Astrocyte of the spinal cord (primary cell): ENCODE measurements at regions not wholly inside any gene's neighbourhood (a gene's known extent, or its start where the extent isn't known, plus 50 kb on each side); places are given as distances from the start of the nearest gene placed in this dataset.
"Not testable (repeated sequence)": the region's sequence is repeated elsewhere in the genome, so short reads cannot be mapped to it uniquely, and the experiment has no call there.

Experiments used
- DNase-seq: peaks from one replicate; pipeline ENCODE4 v3.0.0; 2011; ENCODE audit warnings: low read depth, low spot score
- H3K4me3 ChIP-seq: 2 replicates; pipeline ENCODE4 v1.5.1; 2011; ENCODE audit warnings: low read depth, mild to moderate bottlenecking, low read length, moderate library complexity
- in situ Hi-C: cut with HindIII; loops from 2 replicates; pipeline ENCODE4 v1.10.0; 2017; ENCODE audit warnings: low sequenced_read_pairs
- TF ChIP-seq, protein P1 (sequence below): IDR thresholded peaks from 2 replicates; pipeline ENCODE4 v1.5.1; 2012; ENCODE audit warnings: low read depth, mild to moderate bottlenecking, low read length, inconsistent platforms

- TF ChIP-seq, protein P1, sequence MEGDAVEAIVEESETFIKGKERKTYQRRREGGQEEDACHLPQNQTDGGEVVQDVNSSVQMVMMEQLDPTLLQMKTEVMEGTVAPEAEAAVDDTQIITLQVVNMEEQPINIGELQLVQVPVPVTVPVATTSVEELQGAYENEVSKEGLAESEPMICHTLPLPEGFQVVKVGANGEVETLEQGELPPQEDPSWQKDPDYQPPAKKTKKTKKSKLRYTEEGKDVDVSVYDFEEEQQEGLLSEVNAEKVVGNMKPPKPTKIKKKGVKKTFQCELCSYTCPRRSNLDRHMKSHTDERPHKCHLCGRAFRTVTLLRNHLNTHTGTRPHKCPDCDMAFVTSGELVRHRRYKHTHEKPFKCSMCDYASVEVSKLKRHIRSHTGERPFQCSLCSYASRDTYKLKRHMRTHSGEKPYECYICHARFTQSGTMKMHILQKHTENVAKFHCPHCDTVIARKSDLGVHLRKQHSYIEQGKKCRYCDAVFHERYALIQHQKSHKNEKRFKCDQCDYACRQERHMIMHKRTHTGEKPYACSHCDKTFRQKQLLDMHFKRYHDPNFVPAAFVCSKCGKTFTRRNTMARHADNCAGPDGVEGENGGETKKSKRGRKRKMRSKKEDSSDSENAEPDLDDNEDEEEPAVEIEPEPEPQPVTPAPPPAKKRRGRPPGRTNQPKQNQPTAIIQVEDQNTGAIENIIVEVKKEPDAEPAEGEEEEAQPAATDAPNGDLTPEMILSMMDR: no peak
- in situ Hi-C loops: no loop called here
- H3K4me3 ChIP-seq: no peak overlapping the region
- no peak for DNase-seq
Observed at GRCh38 chr10:60604342-60604741, 173.9 kb upstream of the CDK1 start.

DNA sequence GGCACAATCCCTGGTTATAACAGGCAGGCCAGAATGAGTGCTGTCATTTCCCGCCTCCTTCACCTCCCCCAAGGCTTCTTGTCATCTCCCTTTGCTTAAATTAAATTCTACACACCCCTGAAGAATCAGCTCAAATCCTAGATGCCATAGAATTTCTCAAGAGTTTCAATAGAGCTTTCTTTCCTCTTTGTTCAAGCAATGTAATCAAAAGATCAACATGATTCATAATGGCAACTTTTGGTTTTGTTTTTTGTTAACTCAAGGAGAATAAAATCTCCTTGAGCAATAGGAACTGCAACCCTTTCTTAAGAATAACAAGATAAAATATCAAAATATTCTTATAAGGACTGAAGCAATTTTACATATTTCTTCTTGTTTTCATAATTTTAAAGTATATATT lies 180.8 kb upstream of the CDK1 start:
- in situ Hi-C loops: no loop called here
- TF ChIP-seq, protein P1: no peak
- H3K4me3 ChIP-seq: no peak overlapping the region
- no peak for DNase-seq

GRCh38 chr10:60595852-60596251 lies 182.4 kb upstream of the CDK1 start:
- TF ChIP-seq, protein P1: no peak
- in situ Hi-C loops: no loop called here
- DNase-seq: no peak
- no peak overlapping the region for H3K4me3 ChIP-seq

- in situ Hi-C loops: no loop called here
- TF ChIP-seq, protein P1: peak; percentile 24
- peak; percentile 24 for DNase-seq
- no peak overlapping the region for H3K4me3 ChIP-seq
Observed at GRCh38 chr10:60594476-60595051, 183.7 kb upstream of the CDK1 start.

- in situ Hi-C loops: no loop called here
- TF ChIP-seq, protein P1: no peak
- no peak for DNase-seq
- no peak overlapping the region for H3K4me3 ChIP-seq
Observed at GRCh38 chr10:60591119-60591518, 187.2 kb upstream of the CDK1 start.

- no peak overlapping the region for H3K4me3 ChIP-seq
- in situ Hi-C loops: no loop called here
- no peak for DNase-seq
- TF ChIP-seq, protein P1: no peak
Observed at GRCh38 chr10:60589376-60589775, 188.9 kb upstream of the CDK1 start.

- DNase-seq, H3K4me3 ChIP-seq, in situ Hi-C loops: not testable (repeated sequence)
Observed at GRCh38 chr10:60581782-60582181, 192.1 kb upstream of the ANK3 start.
